ENCODE measurements at regions not wholly inside any gene's neighbourhood (a gene's known extent, or its start where the extent isn't known, plus 50 kb on each side); places are given as distances from the start of the nearest gene placed in this dataset.
A peak's percentile ranks its signal among the peaks of the same experiment; 100 is the strongest.

DNA sequence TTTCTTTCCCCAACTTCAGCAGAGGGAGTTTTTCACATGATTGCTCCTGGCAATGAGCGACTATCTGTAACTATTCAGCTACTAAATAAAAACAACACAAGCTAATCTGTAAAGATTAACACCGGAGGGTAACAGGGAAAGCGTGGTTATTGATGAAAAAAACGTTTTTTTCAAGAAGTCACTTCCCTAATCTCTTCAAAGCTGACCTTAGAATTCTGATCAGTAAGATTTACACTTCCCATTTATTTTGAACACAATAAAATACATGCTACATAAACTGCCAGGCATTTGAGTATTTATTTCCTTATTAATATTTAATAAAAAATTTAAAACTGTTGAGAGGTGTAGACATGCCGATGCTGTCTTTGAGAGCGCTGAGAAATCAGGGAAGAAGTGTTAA, 207.4 kb upstream of the HDAC4 start:
- Histone ChIP-seq H3K27me3 (replicated peaks in 1 of 2; ENCODE audit: control insufficient read depth in 2 of 2, extremely low read depth in 1 of 2, insufficient read depth in 2 of 2, low read length in 1 of 2) (peaks cover 0 to 25% of the 10 kb centered on the region in 2 experiments), H3K4me3 (ENCODE audit: control insufficient read depth in 1 of 2, extremely low read depth in 1 of 2, low read length in 1 of 2) (no peak overlapping the region), H3K36me3 (ENCODE audit: control insufficient read depth in 2 of 2, extremely low read depth in 1 of 2, insufficient read depth in 1 of 2, low read length in 1 of 2) (no peaks in the 10 kb centered on the region), H3K27ac (ENCODE audit: low read length) (no peak overlapping the region), H3K4me1 (ENCODE audit: control insufficient read depth in 1 of 2, extremely low read depth in 1 of 2, insufficient read depth in 2 of 2, low read length in 2 of 2) (peaks cover under 1 to 29% of the 10 kb centered on the region in 2 experiments), H3K9me3 (no peaks in the 10 kb centered on the region)
- Mint-ChIP-seq H3K4me3 (no peak overlapping the region), H3K36me3 (no peaks in the 10 kb centered on the region), H3K4me1 (peaks cover 0 to 14% (median 0%) of the 10 kb centered on the region in 3 donors), H3K27me3 (peaks cover 0 to 8% of the 10 kb centered on the region in 2 donors), H3K9me3 (peaks cover 0 to 3% (median 0%) of the 10 kb centered on the region in 3 donors), H3K27ac (no peak overlapping the region)
- ATAC-seq (replicated peaks in 1 of 4) = no peak
- DNase-seq = no peak
- 100% methylated on average over 1 of the region's 6 CpGs for WGBS (ENCODE audit: insufficient coverage)
- POLR2A ChIA-PET = no interaction called here
- CTCF ChIA-PET = no interaction called here

DNA sequence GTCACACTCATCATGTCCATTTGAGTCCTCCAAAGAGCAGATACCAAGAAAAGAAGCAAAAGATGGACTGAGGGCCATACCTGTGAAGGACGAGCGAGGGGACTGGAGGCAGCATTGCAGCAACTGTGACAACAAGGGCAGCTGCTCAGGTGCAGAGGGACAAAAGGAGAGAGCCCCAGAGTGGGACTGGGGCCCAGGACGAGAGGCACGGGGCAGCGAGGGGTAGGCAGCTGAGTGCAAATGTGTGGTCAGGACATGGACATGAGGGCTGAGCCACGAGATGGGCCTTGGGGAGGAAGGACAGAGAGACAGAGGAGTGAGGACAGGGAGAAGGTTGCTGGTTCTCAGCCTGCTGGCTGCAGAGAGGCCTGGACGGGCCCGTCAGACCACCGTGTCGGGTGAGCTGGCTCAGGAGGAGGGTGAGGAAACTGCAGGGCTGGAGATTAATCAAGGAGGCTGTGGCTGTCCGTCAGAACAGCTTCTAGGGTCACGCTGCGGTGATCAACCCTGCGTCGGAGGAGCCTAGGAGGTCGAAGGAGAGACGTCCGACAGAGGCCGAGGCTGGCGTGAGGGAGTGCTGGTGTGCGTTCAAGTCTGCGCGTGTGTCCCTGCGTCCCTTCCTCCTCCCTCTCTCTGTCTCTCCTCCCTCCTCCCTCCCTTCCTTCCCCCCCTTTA, 206.8 kb upstream of the HDAC4 start:
- no peaks in the 10 kb centered on the region for H3K36me3 ChIP-seq (ENCODE audit: control insufficient read depth in 2 of 2, extremely low read depth in 1 of 2, insufficient read depth in 1 of 2, low read length in 1 of 2)
- no peaks in the 10 kb centered on the region for H3K36me3 Mint-ChIP-seq
- H3K9me3 ChIP-seq = no peaks in the 10 kb centered on the region
- no peak overlapping the region for H3K4me3 Mint-ChIP-seq
- peaks cover 0 to 3% (median 0%) of the 10 kb centered on the region in 3 donors for H3K9me3 Mint-ChIP-seq
- H3K27ac ChIP-seq (ENCODE audit: low read length) = no peak overlapping the region
- peaks cover 0 to 8% of the 10 kb centered on the region in 2 donors for H3K27me3 Mint-ChIP-seq
- ChIA-PET CTCF (no interaction called here), POLR2A (no interaction called here)
- H3K4me1 Mint-ChIP-seq = peaks cover 0 to 20% (median 3%) of the 10 kb centered on the region in 3 donors
- ATAC-seq (replicated peaks in 1 of 4) = no peak
- peaks cover 6 to 35% of the 10 kb centered on the region in 2 experiments for H3K4me1 ChIP-seq (ENCODE audit: control insufficient read depth in 1 of 2, extremely low read depth in 1 of 2, insufficient read depth in 2 of 2, low read length in 2 of 2)
- no peak overlapping the region for H3K27ac Mint-ChIP-seq
- H3K4me3 ChIP-seq (ENCODE audit: control insufficient read depth in 1 of 2, extremely low read depth in 1 of 2, low read length in 1 of 2) = no peak overlapping the region
- 89% methylated on average over 24 of the region's 24 CpGs for WGBS (ENCODE audit: insufficient coverage)
- H3K27me3 ChIP-seq (replicated peaks in 1 of 2; ENCODE audit: control insufficient read depth in 2 of 2, extremely low read depth in 1 of 2, insufficient read depth in 2 of 2, low read length in 1 of 2) = peaks cover 0 to 25% of the 10 kb centered on the region in 2 experiments
- DNase-seq = peak in 2 of 35 experiments; percentile 7 to 9

DNA sequence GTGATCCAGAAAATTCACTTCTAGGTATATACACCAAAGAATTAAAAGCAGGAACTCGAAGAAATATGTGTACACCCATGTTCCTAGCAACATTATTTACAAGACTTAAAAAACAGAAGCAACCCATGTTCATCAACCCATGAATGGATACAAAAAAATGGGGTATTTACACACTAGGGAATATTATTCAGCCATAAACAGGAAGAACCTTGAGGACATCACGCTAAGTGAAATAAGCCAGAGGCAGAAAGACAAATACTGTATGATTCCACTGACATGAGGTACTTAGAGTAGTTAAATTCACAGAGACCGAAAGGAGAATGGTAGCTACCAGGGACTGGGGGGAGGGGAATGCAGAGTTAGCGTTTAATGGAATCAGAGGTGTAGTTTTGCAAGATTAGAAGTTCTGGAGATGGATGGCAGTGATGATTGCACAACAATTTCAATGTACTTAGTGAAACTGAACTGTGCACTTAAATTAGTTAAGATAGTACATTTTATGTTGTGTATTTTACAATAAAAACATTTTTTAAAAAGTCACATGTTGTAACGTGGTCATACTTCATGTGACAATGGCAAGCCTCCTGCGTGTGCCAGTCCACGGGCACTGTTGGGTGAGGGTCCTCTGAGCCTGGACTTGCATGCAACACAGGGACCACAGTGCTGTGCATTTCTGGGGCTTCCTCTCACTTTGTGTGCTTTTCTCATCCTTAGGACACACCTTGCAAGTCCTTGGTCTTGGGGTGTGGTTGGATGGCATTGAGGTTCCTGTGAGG, 206.1 kb upstream of the HDAC4 start:
- ChIA-PET POLR2A (no interaction called here), CTCF (no interaction called here)
- H3K9me3 Mint-ChIP-seq = peaks cover 0 to 3% (median 0%) of the 10 kb centered on the region in 3 donors
- no peaks in the 10 kb centered on the region for H3K36me3 Mint-ChIP-seq
- Histone ChIP-seq H3K9me3 (no peaks in the 10 kb centered on the region), H3K36me3 (ENCODE audit: control insufficient read depth in 2 of 2, extremely low read depth in 1 of 2, insufficient read depth in 1 of 2, low read length in 1 of 2) (no peaks in the 10 kb centered on the region), H3K27ac (ENCODE audit: low read length) (no peak overlapping the region), H3K4me1 (ENCODE audit: control insufficient read depth in 1 of 2, extremely low read depth in 1 of 2, insufficient read depth in 2 of 2, low read length in 2 of 2) (peaks cover 13 to 42% of the 10 kb centered on the region in 2 experiments), H3K4me3 (ENCODE audit: control insufficient read depth in 1 of 2, extremely low read depth in 1 of 2, low read length in 1 of 2) (no peak overlapping the region), H3K27me3 (replicated peaks in 1 of 2; ENCODE audit: control insufficient read depth in 2 of 2, extremely low read depth in 1 of 2, insufficient read depth in 2 of 2, low read length in 1 of 2) (peaks cover 0 to 25% of the 10 kb centered on the region in 2 experiments)
- H3K27ac Mint-ChIP-seq = no peak overlapping the region
- H3K27me3 Mint-ChIP-seq = peaks cover 0 to 8% of the 10 kb centered on the region in 2 donors
- DNase-seq (peak in 1 of 35 experiments; percentile 9), ATAC-seq (replicated peaks in 1 of 4) (no peak)
- H3K4me1 Mint-ChIP-seq = peaks cover 6 to 27% (median 11%) of the 10 kb centered on the region in 3 donors
- no peak overlapping the region for H3K4me3 Mint-ChIP-seq
- WGBS (ENCODE audit: insufficient coverage) = 100% methylated on average over 3 of the region's 7 CpGs

DNA sequence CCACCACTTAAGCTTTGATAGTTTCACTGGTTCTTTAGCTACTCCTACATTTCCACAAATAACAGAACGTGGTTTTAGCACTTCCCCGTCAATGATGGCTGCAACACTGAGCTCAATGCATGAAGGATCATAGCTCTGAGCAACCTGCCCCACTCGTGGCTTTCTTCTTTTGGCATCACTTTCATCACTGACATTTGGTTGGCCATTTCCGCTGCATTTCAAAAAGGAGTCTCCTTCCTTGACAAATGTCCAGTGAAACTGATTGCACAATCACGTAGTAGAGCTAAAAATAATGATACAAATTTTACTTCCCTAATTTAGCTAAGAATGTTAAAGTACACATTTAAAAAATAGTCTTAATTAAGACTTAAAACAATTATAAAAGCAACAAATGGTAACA, 205.2 kb upstream of the HDAC4 start:
- Histone ChIP-seq H3K27me3 (replicated peaks in 1 of 2; ENCODE audit: control insufficient read depth in 2 of 2, extremely low read depth in 1 of 2, insufficient read depth in 2 of 2, low read length in 1 of 2) (peaks cover 0 to 18% of the 10 kb centered on the region in 2 experiments), H3K27ac (ENCODE audit: low read length) (no peak overlapping the region), H3K9me3 (no peaks in the 10 kb centered on the region), H3K4me3 (ENCODE audit: control insufficient read depth in 1 of 2, extremely low read depth in 1 of 2, low read length in 1 of 2) (no peak overlapping the region), H3K36me3 (ENCODE audit: control insufficient read depth in 2 of 2, extremely low read depth in 1 of 2, insufficient read depth in 1 of 2, low read length in 1 of 2) (no peaks in the 10 kb centered on the region), H3K4me1 (ENCODE audit: control insufficient read depth in 1 of 2, extremely low read depth in 1 of 2, insufficient read depth in 2 of 2, low read length in 2 of 2) (peaks cover 14 to 50% of the 10 kb centered on the region in 2 experiments)
- ATAC-seq (replicated peaks in 1 of 4) (no peak), DNase-seq (no peak)
- peaks cover 7 to 32% (median 16%) of the 10 kb centered on the region in 3 donors for H3K4me1 Mint-ChIP-seq
- no peak overlapping the region for H3K27ac Mint-ChIP-seq
- ChIA-PET POLR2A (no interaction called here), CTCF (no interaction called here)
- H3K9me3 Mint-ChIP-seq = peaks cover 0 to 3% (median 0%) of the 10 kb centered on the region in 3 donors
- no peaks in the 10 kb centered on the region for H3K36me3 Mint-ChIP-seq
- peaks cover 0 to 8% of the 10 kb centered on the region in 2 donors for H3K27me3 Mint-ChIP-seq
- WGBS (ENCODE audit: insufficient coverage) = 8% methylated on average over 3 of the region's 5 CpGs
- no peak overlapping the region for H3K4me3 Mint-ChIP-seq

DNA sequence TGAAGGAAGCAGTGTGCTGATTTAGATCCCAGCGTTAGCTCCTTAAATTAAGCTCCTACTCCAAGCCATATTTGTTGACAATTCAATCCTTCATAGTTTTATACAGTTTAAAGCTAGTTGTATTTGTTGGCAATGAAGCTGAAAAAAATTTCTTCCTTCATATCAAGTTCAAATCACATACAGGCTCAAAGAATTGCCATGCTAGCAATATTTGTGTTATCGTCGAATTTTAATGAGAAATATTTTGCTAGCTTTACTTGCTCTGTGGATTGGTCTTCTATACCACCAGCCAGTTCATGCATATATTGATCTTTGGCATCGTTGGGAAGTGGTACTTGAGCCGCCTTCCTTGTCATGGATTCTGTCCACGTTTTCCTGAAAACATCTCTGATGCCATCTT, 204.6 kb upstream of the HDAC4 start:
- no peak for DNase-seq
- no peak overlapping the region for H3K4me3 Mint-ChIP-seq
- Histone ChIP-seq H3K9me3 (no peaks in the 10 kb centered on the region), H3K4me1 (ENCODE audit: control insufficient read depth in 1 of 2, extremely low read depth in 1 of 2, insufficient read depth in 2 of 2, low read length in 2 of 2) (peaks cover 14 to 47% of the 10 kb centered on the region in 2 experiments), H3K36me3 (ENCODE audit: control insufficient read depth in 2 of 2, extremely low read depth in 1 of 2, insufficient read depth in 1 of 2, low read length in 1 of 2) (no peaks in the 10 kb centered on the region), H3K4me3 (ENCODE audit: control insufficient read depth in 1 of 2, extremely low read depth in 1 of 2, low read length in 1 of 2) (no peak overlapping the region), H3K27me3 (replicated peaks in 1 of 2; ENCODE audit: control insufficient read depth in 2 of 2, extremely low read depth in 1 of 2, insufficient read depth in 2 of 2, low read length in 1 of 2) (peaks cover 0 to 14% of the 10 kb centered on the region in 2 experiments), H3K27ac (ENCODE audit: low read length) (no peak overlapping the region)
- WGBS (ENCODE audit: insufficient coverage) = 59% methylated on average over 3 of the region's 6 CpGs
- H3K27me3 Mint-ChIP-seq = peaks cover 0 to 8% of the 10 kb centered on the region in 2 donors
- H3K4me1 Mint-ChIP-seq = peaks cover 7 to 32% (median 16%) of the 10 kb centered on the region in 3 donors
- H3K36me3 Mint-ChIP-seq = no peaks in the 10 kb centered on the region
- POLR2A ChIA-PET = no interaction called here
- ATAC-seq (replicated peaks in 1 of 4) = no peak
- CTCF ChIA-PET = interaction anchor here in 1 of 2 donors (0.6 kb wide), 1 partner anchor 395 kb away, joined by 3 read pairs; no protein-coding TSS in a partner anchor
- H3K9me3 Mint-ChIP-seq = peaks cover 0 to 3% (median 0%) of the 10 kb centered on the region in 3 donors
- H3K27ac Mint-ChIP-seq = no peak overlapping the region

DNA sequence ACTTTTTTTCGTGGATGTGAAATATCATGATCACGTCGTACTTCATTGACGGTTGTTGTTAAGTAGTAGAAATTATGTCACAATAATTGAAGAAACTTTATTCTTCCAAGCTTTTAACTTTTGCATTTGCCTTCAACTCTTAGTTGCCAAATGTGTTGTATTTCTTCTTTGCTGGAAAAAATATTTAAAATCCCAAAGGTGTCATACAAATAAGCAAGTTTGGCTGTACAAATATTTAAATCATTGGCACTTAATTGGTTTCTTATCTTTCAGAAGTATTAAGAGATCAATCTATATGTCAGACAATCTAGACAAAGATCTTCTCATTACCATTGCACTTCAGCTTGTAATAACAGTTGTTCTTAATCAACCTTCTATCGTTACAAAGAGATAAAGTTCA, 204.0 kb upstream of the HDAC4 start:
- H3K4me1 ChIP-seq (ENCODE audit: control insufficient read depth in 1 of 2, extremely low read depth in 1 of 2, insufficient read depth in 2 of 2, low read length in 2 of 2) = peaks cover 14 to 42% of the 10 kb centered on the region in 2 experiments
- peaks cover 0 to 3% (median 0%) of the 10 kb centered on the region in 3 donors for H3K9me3 Mint-ChIP-seq
- POLR2A ChIA-PET = no interaction called here

More for the DNA sequence above, 204.0 kb upstream of the HDAC4 start:
- no peaks in the 10 kb centered on the region for H3K36me3 Mint-ChIP-seq
- DNase-seq (no peak), ATAC-seq (replicated peaks in 1 of 4) (no peak)
- Histone ChIP-seq H3K36me3 (ENCODE audit: control insufficient read depth in 2 of 2, extremely low read depth in 1 of 2, insufficient read depth in 1 of 2, low read length in 1 of 2) (no peaks in the 10 kb centered on the region), H3K27ac (ENCODE audit: low read length) (no peak overlapping the region), H3K27me3 (replicated peaks in 1 of 2; ENCODE audit: control insufficient read depth in 2 of 2, extremely low read depth in 1 of 2, insufficient read depth in 2 of 2, low read length in 1 of 2) (peaks cover 0 to 9% of the 10 kb centered on the region in 2 experiments), H3K9me3 (no peaks in the 10 kb centered on the region), H3K4me3 (ENCODE audit: control insufficient read depth in 1 of 2, extremely low read depth in 1 of 2, low read length in 1 of 2) (no peak overlapping the region)
- no peak overlapping the region for H3K4me3 Mint-ChIP-seq
- no peak overlapping the region for H3K27ac Mint-ChIP-seq
- peaks cover 0 to 8% of the 10 kb centered on the region in 2 donors for H3K27me3 Mint-ChIP-seq
- no CpG with 5 or more reads among the region's 5 CpGs for WGBS (ENCODE audit: insufficient coverage)
- CTCF ChIA-PET = interaction anchor here in 1 of 2 donors (0.6 kb wide), 1 partner anchor 26 kb away, joined by 3 read pairs; no protein-coding TSS in a partner anchor
- H3K4me1 Mint-ChIP-seq = peaks cover 7 to 32% (median 16%) of the 10 kb centered on the region in 3 donors
